ENCODE measurements at regions not wholly inside any gene's neighbourhood (a gene's known extent, or its start where the extent isn't known, plus 50 kb on each side); places are given as distances from the start of the nearest gene placed in this dataset.

- no peaks in the 10 kb centered on the region for H3K9me3 Mint-ChIP-seq
- no peaks in the 10 kb centered on the region for H3K36me3 Mint-ChIP-seq (ENCODE audit: insufficient read depth)
- no peak overlapping the region for H3K27ac Mint-ChIP-seq (ENCODE audit: low read depth)
- DNase-seq (ENCODE audit: low spot score in 2 of 2) (no peak), ATAC-seq (replicated peaks; ENCODE audit: extremely low read depth, poor library complexity, severe bottlenecking) (no peak)
- no peak overlapping the region for H3K4me3 Mint-ChIP-seq
- H3K4me1 Mint-ChIP-seq: no peaks in the 10 kb centered on the region
- H3K27me3 Mint-ChIP-seq: no peaks in the 10 kb centered on the region
These were observed 313.1 kb upstream of the DAB1 start for GRCh38 chr1:57736940-57737339.

DNA sequence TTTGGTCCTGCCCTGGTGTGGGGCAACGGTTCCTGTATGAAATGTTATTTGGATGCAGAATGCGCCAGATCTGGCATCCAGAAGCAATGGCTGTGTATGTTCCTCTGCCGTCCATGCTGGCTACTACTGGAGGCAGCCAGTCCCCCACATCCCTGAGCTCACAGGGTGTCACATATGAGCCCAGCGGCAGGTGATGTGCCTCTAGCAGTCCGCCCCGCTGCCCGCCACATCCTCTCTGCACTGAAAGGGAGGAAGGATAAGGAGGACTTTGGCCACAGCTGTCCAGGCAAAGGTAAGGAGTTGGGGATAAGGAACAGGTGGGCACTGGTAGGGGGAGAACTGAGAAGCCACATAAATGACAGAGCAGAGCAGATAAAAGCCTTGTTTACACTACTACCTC lies 305.3 kb upstream of the DAB1 start:
- Mint-ChIP-seq H3K27ac (ENCODE audit: low read depth) (no peak overlapping the region), H3K4me3 (no peak overlapping the region), H3K27me3 (peaks cover 6% of the 10 kb centered on the region), H3K4me1 (no peaks in the 10 kb centered on the region), H3K9me3 (no peaks in the 10 kb centered on the region), H3K36me3 (ENCODE audit: insufficient read depth) (peaks cover 2% of the 10 kb centered on the region)
- ATAC-seq (replicated peaks; ENCODE audit: extremely low read depth, poor library complexity, severe bottlenecking): no peak
- DNase-seq (ENCODE audit: low spot score in 2 of 2): no peak

DNA sequence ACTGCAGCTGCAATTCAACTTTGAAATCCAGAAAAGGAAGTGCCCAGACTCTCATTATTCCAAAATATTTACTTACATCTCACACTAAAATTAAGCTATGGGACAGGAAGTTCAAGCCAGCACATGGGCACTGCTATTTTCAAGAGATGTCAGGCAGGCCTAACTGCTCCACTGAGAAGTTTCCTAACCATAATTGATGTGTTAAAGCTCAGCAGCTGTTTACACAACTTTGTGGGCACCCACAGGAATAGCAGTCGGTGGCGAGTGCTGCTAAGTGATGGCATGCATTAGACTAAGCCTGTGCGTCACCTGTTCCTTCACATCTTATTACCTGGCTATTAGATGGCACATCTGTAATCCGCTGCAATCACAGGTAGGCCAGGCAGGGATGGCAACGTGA lies 303.3 kb upstream of the DAB1 start:
- DNase-seq (ENCODE audit: low spot score in 2 of 2): no peak
- Mint-ChIP-seq H3K9me3 (no peaks in the 10 kb centered on the region), H3K4me1 (no peaks in the 10 kb centered on the region), H3K27ac (ENCODE audit: low read depth) (no peak overlapping the region), H3K36me3 (ENCODE audit: insufficient read depth) (peaks cover 2% of the 10 kb centered on the region), H3K27me3 (peaks cover 6% of the 10 kb centered on the region), H3K4me3 (no peak overlapping the region)
- no peak for ATAC-seq (replicated peaks; ENCODE audit: extremely low read depth, poor library complexity, severe bottlenecking)

DNA sequence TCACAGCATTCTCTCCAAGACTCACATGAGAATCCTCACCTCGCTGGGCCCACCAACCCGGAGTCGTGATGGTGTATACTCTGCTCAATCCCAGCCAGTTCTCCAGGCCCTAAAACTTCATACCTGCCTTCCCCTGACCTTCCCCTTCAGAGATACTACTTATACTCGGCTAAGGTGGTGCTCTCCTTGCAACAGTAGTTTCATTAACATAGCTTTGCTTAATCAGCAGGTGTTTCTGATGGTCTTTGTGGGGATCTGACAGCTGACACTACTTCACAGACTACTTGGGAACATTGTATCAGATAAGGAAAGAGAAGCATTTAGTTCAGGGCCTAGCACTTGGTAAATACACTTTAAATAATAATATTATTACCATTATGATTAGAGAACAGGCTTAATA lies 301.5 kb upstream of the DAB1 start:
- ATAC-seq (replicated peaks; ENCODE audit: extremely low read depth, poor library complexity, severe bottlenecking): no peak
- H3K4me3 Mint-ChIP-seq: no peak overlapping the region

GRCh38 chr1:57724535-57724934 lies 300.7 kb upstream of the DAB1 start:
- no peak overlapping the region for H3K4me3 Mint-ChIP-seq
- H3K27me3 Mint-ChIP-seq: no peaks in the 10 kb centered on the region
- H3K9me3 Mint-ChIP-seq: no peaks in the 10 kb centered on the region
- ATAC-seq (replicated peaks; ENCODE audit: extremely low read depth, poor library complexity, severe bottlenecking): no peak
- H3K4me1 Mint-ChIP-seq: no peaks in the 10 kb centered on the region
- H3K27ac Mint-ChIP-seq (ENCODE audit: low read depth): no peak overlapping the region
- H3K36me3 Mint-ChIP-seq (ENCODE audit: insufficient read depth): peaks cover 2% of the 10 kb centered on the region
- DNase-seq (ENCODE audit: low spot score in 2 of 2): no peak

More for the DNA sequence above, 301.5 kb upstream of the DAB1 start:
- no peak for DNase-seq (ENCODE audit: low spot score in 2 of 2)
- Mint-ChIP-seq H3K9me3 (no peaks in the 10 kb centered on the region), H3K4me1 (no peaks in the 10 kb centered on the region), H3K27ac (ENCODE audit: low read depth) (no peak overlapping the region), H3K27me3 (peaks cover 1% of the 10 kb centered on the region), H3K36me3 (ENCODE audit: insufficient read depth) (peaks cover 2% of the 10 kb centered on the region)

GRCh38 chr1:57722285-57722978 lies 298.6 kb upstream of the DAB1 start:
- Mint-ChIP-seq H3K4me1 (no peaks in the 10 kb centered on the region), H3K9me3 (no peaks in the 10 kb centered on the region), H3K27ac (ENCODE audit: low read depth) (no peak overlapping the region), H3K36me3 (ENCODE audit: insufficient read depth) (peaks cover 2% of the 10 kb centered on the region), H3K27me3 (no peaks in the 10 kb centered on the region), H3K4me3 (no peak overlapping the region)
- ATAC-seq (replicated peaks; ENCODE audit: extremely low read depth, poor library complexity, severe bottlenecking) (no peak), DNase-seq (ENCODE audit: low spot score in 2 of 2) (no peak)

- H3K27ac Mint-ChIP-seq (ENCODE audit: low read depth): no peak overlapping the region
- DNase-seq (ENCODE audit: low spot score in 2 of 2) (no peak), ATAC-seq (replicated peaks; ENCODE audit: extremely low read depth, poor library complexity, severe bottlenecking) (no peak)
- no peaks in the 10 kb centered on the region for H3K4me1 Mint-ChIP-seq
- H3K9me3 Mint-ChIP-seq: no peaks in the 10 kb centered on the region
- H3K36me3 Mint-ChIP-seq (ENCODE audit: insufficient read depth): no peaks in the 10 kb centered on the region
- H3K4me3 Mint-ChIP-seq: no peak overlapping the region
- H3K27me3 Mint-ChIP-seq: no peaks in the 10 kb centered on the region
These were observed 297.1 kb upstream of the DAB1 start for GRCh38 chr1:57721001-57721400.

- ATAC-seq (replicated peaks; ENCODE audit: extremely low read depth, poor library complexity, severe bottlenecking) (no peak), DNase-seq (ENCODE audit: low spot score in 2 of 2) (no peak)
- Mint-ChIP-seq H3K27me3 (peaks cover 9% of the 10 kb centered on the region), H3K27ac (ENCODE audit: low read depth) (no peak overlapping the region), H3K4me1 (no peaks in the 10 kb centered on the region), H3K9me3 (no peaks in the 10 kb centered on the region), H3K36me3 (ENCODE audit: insufficient read depth) (no peaks in the 10 kb centered on the region), H3K4me3 (no peak overlapping the region)
These were observed 295.4 kb upstream of the DAB1 start for GRCh38 chr1:57719274-57719673.

- ATAC-seq (replicated peaks; ENCODE audit: extremely low read depth, poor library complexity, severe bottlenecking) (no peak), DNase-seq (ENCODE audit: low spot score in 2 of 2) (no peak)
- no peak overlapping the region for H3K27ac Mint-ChIP-seq (ENCODE audit: low read depth)
- no peaks in the 10 kb centered on the region for H3K36me3 Mint-ChIP-seq (ENCODE audit: insufficient read depth)
- H3K9me3 Mint-ChIP-seq: peaks cover 5% of the 10 kb centered on the region
- no peaks in the 10 kb centered on the region for H3K4me1 Mint-ChIP-seq
- peaks cover 12% of the 10 kb centered on the region for H3K27me3 Mint-ChIP-seq
- no peak overlapping the region for H3K4me3 Mint-ChIP-seq
These were observed 289.6 kb upstream of the DAB1 start for GRCh38 chr1:57713501-57713900.

DNA sequence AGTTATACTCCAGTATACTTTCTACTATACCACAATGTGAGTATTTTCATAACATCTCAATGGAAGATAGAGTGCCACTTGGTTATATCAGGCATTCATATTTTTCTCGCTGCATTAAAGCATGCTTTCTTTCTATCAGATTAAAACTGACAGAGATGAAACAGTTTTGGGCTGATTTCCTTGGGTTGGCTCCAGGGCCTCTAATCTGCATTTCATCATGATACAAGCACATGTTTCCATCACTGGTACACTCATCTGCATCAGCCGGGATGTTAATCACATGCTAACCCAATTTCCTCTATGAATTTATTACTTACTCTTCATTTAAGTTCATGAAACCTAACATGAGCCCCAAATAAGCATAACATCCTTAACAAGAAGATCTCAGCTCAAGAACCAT lies 289.0 kb upstream of the DAB1 start:
- DNase-seq (ENCODE audit: low spot score in 2 of 2) (no peak), ATAC-seq (replicated peaks; ENCODE audit: extremely low read depth, poor library complexity, severe bottlenecking) (no peak)
- H3K27me3 Mint-ChIP-seq: peaks cover 12% of the 10 kb centered on the region
- H3K36me3 Mint-ChIP-seq (ENCODE audit: insufficient read depth): no peaks in the 10 kb centered on the region
- H3K4me3 Mint-ChIP-seq: no peak overlapping the region
- peaks cover 6% of the 10 kb centered on the region for H3K9me3 Mint-ChIP-seq
- no peaks in the 10 kb centered on the region for H3K4me1 Mint-ChIP-seq
- H3K27ac Mint-ChIP-seq (ENCODE audit: low read depth): no peak overlapping the region

DNA sequence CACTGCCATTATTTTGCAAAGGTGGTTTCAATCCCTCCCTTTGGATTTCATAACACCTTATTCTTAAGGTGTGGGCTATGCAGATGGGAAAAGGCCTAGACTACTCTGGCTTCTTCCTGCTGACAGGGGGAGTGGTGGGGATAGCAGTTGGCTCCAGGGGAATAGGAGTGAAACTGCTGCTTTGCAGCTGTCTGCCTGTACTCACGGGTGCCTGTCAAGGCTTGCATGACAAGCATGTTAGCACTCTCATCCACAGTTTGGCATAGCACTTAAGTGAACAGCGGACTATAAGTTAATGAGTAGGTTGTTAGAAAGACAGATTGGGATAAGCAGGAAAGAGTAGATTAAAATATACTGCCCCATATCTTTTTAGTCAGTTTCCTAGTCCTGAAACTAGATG lies 287.5 kb upstream of the DAB1 start:
- ATAC-seq (replicated peaks; ENCODE audit: extremely low read depth, poor library complexity, severe bottlenecking): no peak
- no peak for DNase-seq (ENCODE audit: low spot score in 2 of 2)
- Mint-ChIP-seq H3K4me1 (no peaks in the 10 kb centered on the region), H3K36me3 (ENCODE audit: insufficient read depth) (no peaks in the 10 kb centered on the region), H3K9me3 (peaks cover 6% of the 10 kb centered on the region), H3K27ac (ENCODE audit: low read depth) (no peak overlapping the region), H3K4me3 (no peak overlapping the region), H3K27me3 (peaks cover 12% of the 10 kb centered on the region)

DNA sequence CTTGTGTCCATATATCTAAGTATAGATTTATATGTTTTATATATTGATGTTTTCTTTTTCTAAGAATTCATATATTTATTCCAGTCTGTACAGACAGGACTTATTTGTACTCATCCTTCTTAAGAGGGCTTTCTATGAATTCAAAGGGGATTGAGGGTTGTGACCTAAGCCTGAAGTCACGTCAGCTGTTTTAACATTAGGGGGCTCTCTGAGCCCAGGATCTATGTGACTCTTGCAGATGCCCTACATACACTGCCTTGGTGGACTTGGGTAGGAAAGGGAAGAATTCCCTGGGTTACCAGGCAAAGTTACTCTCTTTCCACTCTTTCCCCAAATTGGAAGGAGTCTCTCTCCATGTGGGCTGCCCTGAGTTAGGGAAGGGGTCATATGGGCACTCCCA lies 283.8 kb upstream of the DAB1 start:
- ATAC-seq (replicated peaks; ENCODE audit: extremely low read depth, poor library complexity, severe bottlenecking): no peak
- no peaks in the 10 kb centered on the region for H3K36me3 Mint-ChIP-seq (ENCODE audit: insufficient read depth)
- no peaks in the 10 kb centered on the region for H3K4me1 Mint-ChIP-seq
- no peak for DNase-seq (ENCODE audit: low spot score in 2 of 2)
- H3K4me3 Mint-ChIP-seq: no peak overlapping the region
- no peaks in the 10 kb centered on the region for H3K27me3 Mint-ChIP-seq
- no peak overlapping the region for H3K27ac Mint-ChIP-seq (ENCODE audit: low read depth)
- peaks cover 6% of the 10 kb centered on the region for H3K9me3 Mint-ChIP-seq

GRCh38 chr1:57704811-57705210 lies 281.0 kb upstream of the DAB1 start:
- Mint-ChIP-seq H3K36me3 (ENCODE audit: insufficient read depth) (no peaks in the 10 kb centered on the region), H3K4me3 (no peak overlapping the region), H3K27me3 (no peaks in the 10 kb centered on the region), H3K27ac (ENCODE audit: low read depth) (no peak overlapping the region), H3K4me1 (no peaks in the 10 kb centered on the region), H3K9me3 (peaks cover 9% of the 10 kb centered on the region)
- ATAC-seq (replicated peaks; ENCODE audit: extremely low read depth, poor library complexity, severe bottlenecking): no peak
- no peak for DNase-seq (ENCODE audit: low spot score in 2 of 2)

DNA sequence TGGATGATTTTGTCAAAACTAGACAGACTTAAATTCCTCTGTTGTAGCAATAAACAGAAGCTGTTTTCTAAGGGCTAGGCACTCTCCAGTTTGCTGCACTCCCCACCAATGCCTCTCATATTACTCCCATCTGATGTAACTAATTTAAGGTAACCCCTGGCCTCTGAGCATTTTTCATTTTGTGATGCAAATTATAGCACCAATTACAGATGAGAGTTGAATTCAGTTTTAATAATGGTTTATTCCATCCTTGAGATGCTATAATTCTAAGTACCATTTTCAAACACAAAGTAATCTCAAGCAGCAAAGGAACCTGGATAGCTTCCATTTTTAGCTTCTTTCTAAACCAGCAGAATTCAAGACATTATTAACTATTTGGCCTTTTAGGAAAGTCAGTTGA lies 280.4 kb upstream of the DAB1 start:
- ATAC-seq (replicated peaks; ENCODE audit: extremely low read depth, poor library complexity, severe bottlenecking): no peak
- Mint-ChIP-seq H3K4me3 (no peak overlapping the region), H3K4me1 (no peaks in the 10 kb centered on the region), H3K36me3 (ENCODE audit: insufficient read depth) (no peaks in the 10 kb centered on the region), H3K27ac (ENCODE audit: low read depth) (no peak overlapping the region), H3K27me3 (no peaks in the 10 kb centered on the region), H3K9me3 (peaks cover 11% of the 10 kb centered on the region)
- DNase-seq (ENCODE audit: low spot score in 2 of 2): no peak

Data from central memory CD8-positive, alpha-beta T cell (primary cell).